GM18511 (cell line): ENCODE measurements at regions not wholly inside any gene's neighbourhood (a gene's known extent, or its start where the extent isn't known, plus 50 kb on each side); places are given as distances from the start of the nearest gene placed in this dataset.
"Not testable (repeated sequence)": the region's sequence is repeated elsewhere in the genome, so short reads cannot be mapped to it uniquely, and the experiment has no call there.

ENCODE experiments used
- ATAC-seq: cut with Tn5 transposase; IDR thresholded peaks from one replicate; pipeline ENCODE4 v1.9.1; 2021; ENCODE audit warnings: mild to moderate bottlenecking, moderate library complexity; ENCODE audit not compliant: unreplicated experiment

DNA sequence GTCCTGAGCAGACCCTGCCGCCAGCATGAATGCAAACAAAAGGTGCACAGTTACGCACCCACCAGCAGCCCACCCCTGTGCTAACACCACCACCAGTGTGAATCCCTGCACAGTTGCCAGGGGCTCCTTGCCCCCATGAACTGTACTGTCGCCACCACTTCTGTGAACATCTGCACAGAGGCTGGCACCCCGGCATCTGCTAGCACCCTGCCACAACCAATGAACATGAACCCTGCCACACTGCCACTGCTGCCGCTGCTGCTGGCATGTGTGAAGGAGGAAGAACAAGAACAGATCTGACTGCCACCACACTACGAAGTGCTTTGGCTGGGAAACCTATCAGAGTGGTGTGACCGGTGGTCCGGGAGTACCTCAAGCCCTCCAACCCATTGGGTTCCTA is 261.3 kb downstream of the PARM1 start:
- no peak for ATAC-seq

- ATAC-seq = not testable (repeated sequence)
These were observed 259.3 kb downstream of the PARM1 start for GRCh38 chr4:75192182-75192581.

DNA sequence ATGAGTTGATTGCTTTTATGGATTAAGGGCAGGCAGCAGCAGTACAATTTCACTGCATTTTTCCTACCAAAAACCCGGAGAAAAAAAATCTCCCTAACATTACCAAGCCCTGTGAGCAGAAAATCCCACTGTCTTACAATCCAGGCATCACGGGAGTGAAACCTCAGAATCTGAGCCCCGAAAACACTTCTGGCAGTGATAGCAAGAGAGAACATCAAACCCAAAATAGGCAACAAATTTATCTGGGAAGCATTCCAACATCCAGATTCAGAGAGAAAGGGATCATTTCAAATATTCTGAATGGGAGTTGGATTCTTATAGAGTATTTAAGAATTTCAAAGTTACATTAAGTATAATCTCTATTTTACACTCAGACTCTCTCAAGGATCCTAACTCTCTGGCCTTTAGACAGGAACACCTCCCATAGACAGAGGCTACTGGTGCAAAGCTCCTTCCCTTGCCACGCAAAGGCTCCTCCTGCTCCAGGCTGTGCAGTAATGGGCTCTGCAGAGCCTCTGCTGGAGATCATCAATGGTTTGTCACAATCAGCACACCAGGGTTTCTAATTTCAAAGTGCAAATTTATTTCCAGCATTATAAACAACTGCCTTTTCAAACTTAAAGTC is 256.9 kb downstream of the PARM1 start:
- ATAC-seq = no peak

DNA sequence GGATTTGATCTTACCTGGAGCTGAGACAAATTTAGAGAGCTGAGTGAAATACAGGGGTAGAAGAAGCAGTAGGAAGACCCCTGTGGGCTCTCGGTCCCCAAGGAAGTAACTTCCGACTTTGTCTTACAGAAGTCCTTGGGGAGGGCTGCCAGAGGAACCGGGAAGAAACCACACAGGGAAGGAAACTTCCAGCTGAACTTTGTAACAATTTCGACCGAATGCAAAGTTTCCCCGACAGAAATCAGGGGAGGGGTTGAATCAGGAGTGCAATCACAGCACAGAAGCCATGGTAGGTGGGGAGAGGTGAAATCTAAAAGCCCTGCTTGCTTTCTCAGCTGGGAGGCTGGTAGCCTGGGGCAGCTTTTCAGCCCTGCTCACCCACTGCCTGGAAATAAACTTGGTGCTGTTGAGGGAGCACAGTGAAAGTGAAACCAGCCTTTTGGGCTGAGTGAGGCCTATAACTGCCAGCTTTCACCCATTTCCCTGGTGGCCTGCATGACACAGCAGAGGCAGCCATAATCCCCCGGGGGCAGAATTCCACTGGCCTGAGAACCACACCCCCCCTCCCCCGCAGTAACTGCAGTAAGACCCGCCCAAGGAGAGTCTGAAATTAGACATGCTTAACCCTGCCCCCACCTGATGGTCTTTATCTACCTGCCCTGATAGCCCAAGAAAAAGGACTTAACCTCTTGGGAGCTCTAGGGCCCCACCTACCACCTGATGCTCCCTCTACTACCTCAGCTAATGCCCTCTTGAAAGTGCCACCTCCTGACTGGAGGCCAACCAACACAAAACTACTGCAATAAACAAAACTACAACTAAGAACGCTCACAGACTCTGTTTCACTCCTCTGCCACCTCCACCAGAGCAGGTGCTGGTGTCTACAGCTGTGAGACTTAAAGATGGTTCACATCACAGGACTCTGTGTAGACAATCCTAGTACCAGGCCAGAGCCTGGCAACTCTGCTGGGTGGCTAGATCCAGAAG is 248.2 kb downstream of the PARM1 start:
- peak; percentile 98 for ATAC-seq

DNA sequence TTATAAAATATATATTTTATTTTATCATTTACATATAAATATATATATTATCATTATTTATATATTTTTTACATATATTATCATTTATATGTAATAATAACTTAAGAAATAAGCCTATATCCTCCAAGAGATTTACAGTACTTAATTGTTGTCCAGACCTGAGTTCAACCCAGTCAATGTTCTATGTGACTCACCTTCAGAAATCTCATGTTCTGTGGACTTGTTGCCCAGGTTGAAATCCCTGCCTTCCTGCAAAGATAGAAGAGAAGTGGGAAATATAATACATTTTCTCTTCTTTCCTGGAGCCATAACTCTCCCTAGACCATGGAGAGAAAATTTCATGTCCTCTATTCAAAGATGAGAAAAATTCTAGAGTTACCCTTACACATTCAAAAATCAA is 247.3 kb downstream of the PARM1 start:
- no peak for ATAC-seq

- no peak for ATAC-seq
These were observed 246.6 kb downstream of the PARM1 start for GRCh38 chr4:75179510-75179909.

DNA sequence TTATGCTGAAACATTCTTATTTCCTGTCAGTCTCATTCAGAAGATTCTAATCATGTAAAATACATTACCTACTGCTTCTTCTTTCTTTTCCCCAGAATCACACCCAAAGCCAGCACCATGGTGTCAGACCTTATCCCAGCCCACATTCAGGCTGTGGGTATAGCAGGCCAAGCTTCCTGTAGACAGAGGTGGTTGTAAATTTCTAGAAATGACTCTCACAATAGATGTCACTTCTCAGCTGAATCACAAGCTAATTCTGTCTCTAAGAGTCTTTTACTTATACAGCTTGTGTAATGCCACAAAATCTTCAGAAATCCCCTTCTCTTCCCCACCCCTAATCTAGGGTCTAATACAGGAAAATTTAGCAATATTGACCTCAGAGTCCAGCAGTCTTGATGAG is 239.6 kb downstream of the PARM1 start:
- peak; percentile 94 for ATAC-seq

GRCh38 chr4:75169427-75169826 is 236.5 kb downstream of the PARM1 start:
- ATAC-seq = no peak

GRCh38 chr4:75169020-75169419 is 236.1 kb downstream of the PARM1 start:
- no peak for ATAC-seq

DNA sequence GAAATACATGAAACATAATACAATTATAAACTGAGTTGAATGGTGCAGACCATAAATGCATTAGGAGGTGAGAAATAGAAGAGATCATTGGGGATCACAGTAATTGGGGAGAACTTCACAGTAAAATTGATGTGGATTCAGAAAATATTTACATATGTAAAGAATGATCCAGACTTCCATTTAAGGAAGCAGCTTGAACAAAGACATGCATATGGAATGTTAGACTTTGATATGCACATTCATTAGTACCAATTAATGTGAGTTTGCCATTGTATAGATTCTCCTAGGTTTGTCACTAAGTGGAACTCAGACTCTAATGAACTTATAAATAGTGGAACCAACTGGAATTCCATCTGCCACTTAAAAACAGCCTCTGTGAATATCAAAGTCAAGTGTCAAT is 235.6 kb downstream of the PARM1 start:
- ATAC-seq = no peak

DNA sequence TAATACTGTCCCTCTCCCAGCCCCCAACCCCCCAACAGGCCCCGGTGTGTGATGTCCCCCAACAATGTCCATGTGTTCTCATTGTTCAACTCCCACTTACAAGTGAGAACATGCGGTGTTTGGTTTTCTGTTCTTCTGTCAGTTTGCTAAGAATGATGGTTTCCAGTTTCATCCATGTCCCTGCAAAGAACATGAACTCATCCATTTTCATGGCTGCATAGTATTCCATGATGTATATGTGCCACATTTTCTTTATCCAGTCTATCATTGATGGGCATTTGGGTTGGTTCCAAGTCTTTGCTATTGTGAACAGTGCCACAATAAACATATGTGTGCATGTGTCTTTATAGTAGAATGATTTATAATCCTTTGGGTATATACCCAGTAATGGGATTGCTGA is 232.2 kb downstream of the PARM1 start:
- ATAC-seq = not testable (repeated sequence)

DNA sequence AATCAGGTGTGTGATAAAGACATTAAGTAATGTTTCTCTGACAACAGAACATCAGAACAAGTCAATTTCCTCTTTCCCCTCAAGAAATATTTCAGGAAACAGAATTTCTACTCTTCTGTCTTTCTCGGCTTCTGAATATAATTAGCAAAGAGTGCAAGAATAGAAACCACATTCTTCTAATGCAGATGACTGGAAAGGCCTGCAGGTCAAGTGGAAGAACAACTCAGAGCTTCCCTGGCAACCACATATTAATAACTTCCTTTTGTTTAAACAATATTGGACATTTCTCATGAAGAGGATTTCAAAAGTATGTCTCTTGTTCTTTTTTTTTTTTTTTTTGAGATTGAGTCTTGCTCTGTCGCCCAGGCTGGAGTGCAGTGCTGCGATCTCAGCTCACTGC is 225.5 kb downstream of the PARM1 start:
- no peak for ATAC-seq

GRCh38 chr4:75154994-75155393 is 222.1 kb downstream of the PARM1 start:
- no peak for ATAC-seq

GRCh38 chr4:75146223-75146622 is 213.3 kb downstream of the PARM1 start:
- no peak for ATAC-seq

DNA sequence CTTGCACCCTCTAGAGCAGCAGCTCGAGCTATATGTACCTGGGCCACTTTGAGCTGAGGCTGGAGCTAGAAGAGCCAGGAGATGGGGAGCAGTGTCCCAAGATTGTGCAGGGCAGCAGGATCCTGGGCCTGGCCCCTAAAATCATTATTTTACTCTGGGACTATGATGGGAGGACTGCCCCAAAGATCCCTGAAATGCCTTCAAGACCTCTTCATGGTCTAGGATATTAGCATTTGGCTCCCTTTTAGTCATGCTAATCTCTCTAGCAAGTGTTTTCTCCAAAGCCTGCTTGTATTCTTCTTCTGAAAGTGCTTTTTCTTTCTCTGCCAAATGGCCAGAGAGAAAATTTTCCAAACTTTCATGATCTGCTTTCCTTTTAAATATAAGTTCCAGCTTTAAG is 211.6 kb downstream of the PARM1 start:
- no peak for ATAC-seq

GRCh38 chr4:75142850-75143249 is 209.9 kb downstream of the PARM1 start:
- no peak for ATAC-seq

DNA sequence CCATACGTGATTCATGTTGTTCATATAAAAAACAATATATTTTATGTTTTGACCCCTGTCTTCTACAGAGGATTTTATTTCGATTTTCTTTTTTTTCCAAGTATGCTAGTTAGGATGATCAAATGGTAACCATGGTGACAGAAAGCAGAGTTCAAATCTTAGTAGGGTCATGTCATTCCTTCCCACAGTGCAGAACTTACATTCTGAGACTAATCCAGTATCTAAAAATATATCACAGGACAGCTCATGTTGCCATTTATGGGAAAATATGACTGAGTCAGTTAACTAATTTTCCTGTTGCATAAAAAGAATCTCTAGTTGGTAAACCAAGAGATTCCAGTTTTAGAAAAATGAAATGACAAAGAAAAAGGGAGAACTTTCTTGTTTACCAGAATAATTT is 209.5 kb downstream of the PARM1 start:
- ATAC-seq = no peak

DNA sequence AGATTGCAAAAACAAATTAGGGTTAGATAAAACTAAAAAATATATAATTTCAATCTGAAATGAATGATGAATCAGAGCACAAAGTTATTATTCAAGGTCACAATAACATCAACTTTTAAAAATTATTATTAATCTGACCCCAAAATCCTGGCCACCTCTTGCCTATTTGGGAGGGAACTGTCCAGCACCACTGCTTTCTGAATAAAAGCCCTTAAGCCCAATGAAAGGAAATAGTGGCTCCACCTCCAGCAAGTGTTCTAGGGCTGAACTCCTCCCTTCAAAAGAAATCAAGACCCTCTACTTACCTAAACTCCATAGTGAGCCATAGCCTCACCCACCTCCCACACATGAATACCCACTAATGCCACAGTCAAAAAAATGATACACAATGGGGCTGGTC is 208.2 kb downstream of the PARM1 start:
- no peak for ATAC-seq

GRCh38 chr4:75137302-75137701 is 204.4 kb downstream of the PARM1 start:
- ATAC-seq = no peak

- ATAC-seq = peak; percentile 92
These were observed 202.3 kb downstream of the PARM1 start for GRCh38 chr4:75135068-75135825.

DNA sequence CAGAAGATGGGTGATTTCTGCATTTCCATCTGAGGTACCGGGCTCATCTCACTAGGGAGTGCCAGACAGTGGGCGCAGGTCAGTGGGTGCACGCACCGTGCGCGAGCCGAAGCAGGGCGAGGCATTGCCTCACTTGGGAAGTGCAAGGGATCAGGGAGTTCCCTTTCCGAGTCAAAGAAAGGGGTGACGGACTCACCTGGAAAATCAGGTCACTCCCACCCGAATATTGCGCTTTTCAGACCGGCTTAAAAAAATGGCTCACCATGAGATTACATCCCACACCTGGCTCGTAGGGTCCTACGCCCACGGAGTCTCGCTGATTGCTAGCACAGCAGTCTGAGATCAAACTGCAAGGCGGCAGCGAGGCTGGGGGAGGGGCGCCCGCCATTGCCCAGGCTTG is 194.0 kb downstream of the PARM1 start:
- ATAC-seq = not testable (repeated sequence)

- no peak for ATAC-seq
These were observed 193.1 kb downstream of the PARM1 start for GRCh38 chr4:75126058-75126457.
